ENCODE measurements at regions not wholly inside any gene's neighbourhood (a gene's known extent, or its start where the extent isn't known, plus 50 kb on each side); places are given as distances from the start of the nearest gene placed in this dataset.
"Not testable (repeated sequence)": the region's sequence is repeated elsewhere in the genome, so short reads cannot be mapped to it uniquely, and the experiment has no call there.

- DNase-seq: no peak
These were observed 426.7 kb upstream of the ARX start for GRCh38 chrX:25442499-25442898.

GRCh38 chrX:25433307-25433706, 417.5 kb upstream of the ARX start:
- no peak for DNase-seq

DNA sequence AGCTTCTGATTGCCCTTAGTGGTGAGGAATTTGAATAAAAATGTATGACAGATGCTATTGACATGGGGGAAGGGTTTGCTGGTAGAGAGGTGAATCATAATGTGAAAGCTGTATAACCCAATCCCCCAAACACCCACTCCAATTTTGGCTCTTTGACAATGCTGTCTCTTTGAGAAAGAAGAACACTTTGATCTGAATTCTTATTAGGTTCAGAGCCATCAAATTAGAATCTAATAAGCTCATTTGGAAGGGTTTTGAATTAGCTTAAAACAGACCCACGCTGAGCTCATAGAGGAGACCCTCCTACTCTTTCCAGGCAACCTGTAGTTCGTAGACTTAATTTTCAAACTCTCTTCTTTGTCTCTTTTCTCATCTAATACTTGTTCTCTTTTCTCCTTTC, 416.6 kb upstream of the ARX start:
- DNase-seq: no peak

GRCh38 chrX:25427873-25428555, 412.2 kb upstream of the ARX start:
- no peak for DNase-seq

- not testable (repeated sequence) for DNase-seq
These were observed 388.4 kb upstream of the ARX start for GRCh38 chrX:25404163-25404562.

- no peak for DNase-seq
These were observed 373.5 kb upstream of the ARX start for GRCh38 chrX:25389266-25389665.

GRCh38 chrX:25383196-25383595, 367.4 kb upstream of the ARX start:
- DNase-seq: no peak

GRCh38 chrX:25356456-25356855, 340.7 kb upstream of the ARX start:
- DNase-seq: no peak

DNA sequence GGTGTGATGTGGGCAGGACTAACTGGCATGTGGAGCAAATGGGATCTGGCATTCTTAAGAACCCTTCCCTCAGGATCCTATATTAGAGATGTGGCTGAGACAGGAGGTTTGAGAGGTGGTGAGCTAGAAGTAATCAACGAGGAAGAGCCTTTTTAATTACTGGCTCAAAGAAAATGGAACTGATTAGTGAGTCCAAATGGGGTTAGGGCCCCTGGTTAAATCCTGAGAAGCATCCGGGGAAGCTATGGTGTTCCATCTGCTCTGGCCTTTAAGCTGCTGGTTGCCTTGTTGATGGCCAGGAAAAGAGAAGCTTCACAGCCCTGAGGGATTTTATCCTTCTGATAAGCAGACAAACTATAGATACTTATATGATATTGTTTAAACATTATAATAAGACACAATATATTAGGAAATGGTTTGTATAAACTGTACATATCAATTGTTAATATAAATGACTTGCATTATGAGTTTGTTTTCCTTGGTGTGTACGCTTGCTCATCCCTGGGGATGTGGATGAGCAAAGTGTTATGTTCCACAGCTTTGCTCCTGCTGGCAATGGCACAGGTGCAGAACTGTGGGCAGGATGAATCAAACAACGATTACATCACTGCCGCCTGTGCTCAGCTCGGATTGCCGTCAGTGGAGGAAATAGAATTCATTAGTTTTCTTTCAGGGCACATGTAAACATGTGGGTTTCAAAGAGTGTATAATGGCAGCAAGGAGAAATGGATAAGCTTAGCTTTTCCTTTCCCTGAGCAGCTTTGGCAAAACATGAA, 328.6 kb upstream of the ARX start:
- no peak for DNase-seq

DNA sequence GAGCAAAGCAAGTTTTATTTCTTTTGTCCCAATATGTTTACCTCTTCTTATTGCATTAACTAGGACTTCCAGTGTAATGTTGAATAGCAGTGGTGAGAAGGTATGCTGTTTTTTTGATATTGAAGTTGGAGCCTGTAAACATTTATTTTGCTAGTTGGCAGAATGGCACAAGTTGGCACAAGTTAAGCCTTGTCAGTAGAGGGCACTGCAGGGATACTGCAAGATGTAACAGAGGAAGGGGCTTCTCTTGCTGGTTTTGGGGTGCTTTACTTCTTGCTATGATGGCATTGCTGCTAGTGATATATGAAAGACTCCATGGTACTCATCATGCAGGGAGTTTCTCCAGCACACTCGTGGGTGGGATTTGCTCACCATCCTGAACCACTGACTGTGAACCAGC, 327.3 kb upstream of the ARX start:
- DNase-seq: no peak

GRCh38 chrX:25337841-25338240, 322.1 kb upstream of the ARX start:
- DNase-seq: no peak

DNA sequence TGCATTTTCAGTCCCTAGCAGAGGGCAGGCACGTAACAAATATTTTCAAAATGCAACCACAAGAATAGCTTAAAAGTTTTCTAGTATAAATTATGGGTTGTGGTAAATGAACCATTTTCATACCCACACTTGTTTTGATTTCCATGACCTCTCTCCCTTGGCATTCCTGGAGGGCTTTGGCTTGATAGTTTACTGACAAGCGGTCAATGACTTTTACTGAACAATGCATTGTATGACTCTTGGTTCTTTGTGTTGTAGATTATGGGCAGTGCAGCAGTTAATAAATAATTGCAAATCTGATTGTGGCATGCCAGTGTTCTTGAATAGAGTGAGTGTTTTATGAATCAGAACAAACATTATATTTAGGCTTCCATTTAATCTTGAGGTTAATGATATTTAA, 285.2 kb upstream of the ARX start:
- DNase-seq: no peak

DNA sequence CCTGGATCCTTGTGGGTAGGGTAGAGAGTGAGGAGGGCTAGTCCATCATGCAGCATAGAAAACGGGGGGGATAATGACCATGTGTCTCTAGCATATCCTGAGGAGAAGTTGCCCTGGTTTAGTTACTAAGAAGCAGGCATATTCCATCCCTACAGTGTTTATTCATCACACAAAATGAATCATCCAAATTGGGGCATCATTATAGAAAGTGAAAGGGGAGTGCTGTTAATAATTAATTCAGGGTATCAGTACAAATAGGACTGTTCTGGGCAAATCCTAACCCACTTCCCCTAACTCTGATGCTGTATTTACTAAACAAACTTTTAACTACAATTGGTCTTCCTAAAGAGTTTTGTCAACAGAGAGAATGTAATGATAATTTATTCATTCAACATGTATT, 281.1 kb upstream of the ARX start:
- DNase-seq: no peak

DNA sequence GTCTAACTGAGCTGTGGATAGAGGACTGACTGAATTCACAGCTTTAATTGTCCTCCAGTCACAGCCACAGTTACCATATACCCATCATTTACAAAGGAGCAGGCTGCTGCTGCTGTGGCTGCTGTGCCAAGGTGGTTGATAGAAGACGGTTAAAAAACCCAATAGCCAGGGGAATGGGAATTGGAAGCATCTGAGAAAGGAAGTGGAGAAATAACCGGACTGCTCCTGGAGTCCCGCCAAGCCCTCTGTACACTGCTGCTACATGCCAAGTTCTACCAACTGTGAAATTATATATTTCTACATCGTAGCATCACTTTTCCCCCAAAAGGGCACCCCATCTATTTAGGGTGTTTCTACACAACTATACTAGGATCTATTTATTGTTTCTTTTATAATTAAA, 279.7 kb upstream of the ARX start:
- DNase-seq: no peak

GRCh38 chrX:25290132-25290531, 274.4 kb upstream of the ARX start:
- DNase-seq: no peak

- no peak for DNase-seq
These were observed 272.9 kb upstream of the ARX start for GRCh38 chrX:25288676-25289075.

GRCh38 chrX:25287521-25287920, 271.8 kb upstream of the ARX start:
- DNase-seq: no peak

DNA sequence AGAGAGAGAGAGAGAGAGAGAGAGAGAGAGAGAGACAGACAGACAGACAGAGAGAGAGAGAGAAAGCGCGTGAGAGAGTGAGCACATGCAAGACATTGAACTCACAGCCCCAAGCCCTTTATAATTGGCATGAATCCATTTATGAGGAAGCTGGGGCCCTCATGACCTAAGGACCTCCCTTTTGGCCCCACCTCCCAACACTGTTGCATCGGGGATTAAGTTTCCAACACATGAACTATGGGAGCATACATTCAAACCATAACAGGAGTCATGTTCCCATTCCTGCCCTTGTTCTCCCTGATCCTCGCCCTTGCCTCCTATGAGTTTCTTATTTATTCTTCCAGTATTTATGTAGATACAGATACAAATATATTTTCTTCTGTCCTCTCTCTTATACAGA, 269.8 kb upstream of the ARX start:
- DNase-seq: no peak

GRCh38 chrX:25279510-25279909, 263.7 kb upstream of the ARX start:
- no peak for DNase-seq

DNA sequence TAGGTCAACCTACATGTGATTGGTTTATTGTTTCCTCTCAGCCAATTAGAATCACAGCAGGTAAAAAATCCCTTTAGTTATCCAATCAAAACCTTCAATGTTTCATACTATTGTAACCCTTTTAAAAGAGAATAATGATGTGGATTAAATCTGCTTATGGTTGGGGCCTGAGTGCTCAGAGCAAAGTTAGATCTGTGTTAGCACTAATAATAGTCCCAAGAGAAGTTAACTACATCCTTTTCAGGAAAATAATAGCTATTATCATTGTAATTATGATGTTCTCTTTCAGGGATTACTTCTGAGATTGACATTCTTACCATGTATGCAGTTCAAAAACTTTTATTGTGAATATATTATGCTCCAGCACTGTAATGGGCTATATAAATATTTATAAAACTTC, 262.6 kb upstream of the ARX start:
- no peak for DNase-seq

- DNase-seq: no peak
These were observed 261.8 kb upstream of the ARX start for GRCh38 chrX:25277574-25277973.

- no peak for DNase-seq
These were observed 259.4 kb upstream of the ARX start for GRCh38 chrX:25275159-25275558.

DNA sequence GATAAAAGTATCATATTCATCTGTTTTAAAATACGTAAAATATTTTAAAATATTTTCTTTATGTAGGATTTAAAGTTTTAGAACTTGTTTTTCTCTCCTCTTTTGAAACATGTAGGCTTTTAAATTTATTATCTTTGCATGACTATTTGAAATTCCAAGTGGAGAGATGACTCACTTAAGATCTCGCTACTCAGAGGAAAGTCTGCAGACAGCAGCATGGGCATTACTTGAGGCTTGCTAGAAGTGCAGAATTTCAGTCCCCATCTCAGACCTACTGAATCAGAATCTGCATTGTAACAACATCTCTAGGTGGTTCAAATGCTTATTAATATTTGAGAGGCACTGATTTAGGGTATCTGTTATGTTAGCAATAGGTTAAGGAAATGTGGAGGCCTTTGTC, 225.7 kb upstream of the ARX start:
- DNase-seq: no peak

DNA sequence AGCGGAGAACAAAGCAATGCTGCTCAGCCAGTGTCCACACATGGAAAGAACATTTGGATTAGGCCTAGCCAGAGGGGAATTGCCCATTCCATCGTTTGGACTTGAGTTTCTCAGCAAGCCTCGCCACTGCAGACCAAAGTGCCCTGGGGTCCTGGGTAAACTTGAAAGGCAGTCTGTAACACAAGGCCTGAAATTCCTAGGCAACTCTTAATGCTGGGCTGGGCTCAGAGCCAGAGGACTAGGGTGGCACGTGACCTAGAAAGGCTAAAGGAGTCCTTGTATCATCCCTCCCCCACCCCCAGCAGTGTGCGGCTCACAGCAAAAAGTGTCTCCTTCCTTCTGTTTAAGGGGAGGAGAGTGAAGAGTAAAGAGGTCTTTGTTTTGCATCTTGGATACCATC, 210.4 kb upstream of the ARX start:
- no peak for DNase-seq

- DNase-seq: no peak
These were observed 203.7 kb upstream of the ARX start for GRCh38 chrX:25219480-25219879.

Data from CD4-positive, alpha-beta T cell treated with Interleukin-17A for 4 hours (primary cell).